ENCODE measurements at regions not wholly inside any gene's neighbourhood (a gene's known extent, or its start where the extent isn't known, plus 50 kb on each side); places are given as distances from the start of the nearest gene placed in this dataset.

GRCh38 chr12:58186401-58186800 is 245.0 kb downstream of the ATP23 start:
- no CpG with 5 or more reads among the region's 4 CpGs for WGBS (ENCODE audit: insufficient coverage)
- H3K27ac ChIP-seq (ENCODE audit: low read length in 2 of 2) = peak overlapping the region in 1 of 2 donors; percentile 63
- TF ChIP-seq, protein P1, sequence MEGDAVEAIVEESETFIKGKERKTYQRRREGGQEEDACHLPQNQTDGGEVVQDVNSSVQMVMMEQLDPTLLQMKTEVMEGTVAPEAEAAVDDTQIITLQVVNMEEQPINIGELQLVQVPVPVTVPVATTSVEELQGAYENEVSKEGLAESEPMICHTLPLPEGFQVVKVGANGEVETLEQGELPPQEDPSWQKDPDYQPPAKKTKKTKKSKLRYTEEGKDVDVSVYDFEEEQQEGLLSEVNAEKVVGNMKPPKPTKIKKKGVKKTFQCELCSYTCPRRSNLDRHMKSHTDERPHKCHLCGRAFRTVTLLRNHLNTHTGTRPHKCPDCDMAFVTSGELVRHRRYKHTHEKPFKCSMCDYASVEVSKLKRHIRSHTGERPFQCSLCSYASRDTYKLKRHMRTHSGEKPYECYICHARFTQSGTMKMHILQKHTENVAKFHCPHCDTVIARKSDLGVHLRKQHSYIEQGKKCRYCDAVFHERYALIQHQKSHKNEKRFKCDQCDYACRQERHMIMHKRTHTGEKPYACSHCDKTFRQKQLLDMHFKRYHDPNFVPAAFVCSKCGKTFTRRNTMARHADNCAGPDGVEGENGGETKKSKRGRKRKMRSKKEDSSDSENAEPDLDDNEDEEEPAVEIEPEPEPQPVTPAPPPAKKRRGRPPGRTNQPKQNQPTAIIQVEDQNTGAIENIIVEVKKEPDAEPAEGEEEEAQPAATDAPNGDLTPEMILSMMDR (IDR thresholded peaks at IDR 0.05) = no peak
- no peak for TF ChIP-seq EZH2 (IDR thresholded peaks at IDR 0.05; ENCODE audit: borderline replicate concordance, insufficient read depth, low read depth, low read length, poor library complexity, severe bottlenecking)
- Mint-ChIP-seq H3K27ac (no peak overlapping the region), H3K27me3 (peaks cover 9% of the 10 kb centered on the region), H3K4me1 (peaks cover 1% of the 10 kb centered on the region), H3K4me3 (no peak overlapping the region), H3K9me3 (ENCODE audit: insufficient read depth) (peaks cover 8% of the 10 kb centered on the region)
- no peaks in the 10 kb centered on the region for H3K4me1 ChIP-seq (ENCODE audit: control insufficient read depth in 2 of 2, insufficient read depth in 2 of 2, low read length in 2 of 2)
- intact Hi-C loops (cut with micrococcal nuclease) = no loop called here
- H2AFZ ChIP-seq (ENCODE audit: insufficient read depth, low read depth, low read length, poor library complexity, severe bottlenecking) = no peak overlapping the region
- H3K79me2 ChIP-seq (ENCODE audit: control insufficient read depth, insufficient read depth, low read length) = no peaks in the 10 kb centered on the region
- ATAC-seq (ENCODE audit: low read depth) (no peak), DNase-seq (no peak)
- no peak overlapping the region for H3K4me2 ChIP-seq (replicated peaks; ENCODE audit: low read depth, low read length, poor library complexity, severe bottlenecking)
- no peaks in the 10 kb centered on the region for H3K36me3 ChIP-seq (replicated peaks in 1 of 2; ENCODE audit: control extremely low read depth in 1 of 2, control insufficient read depth in 1 of 2, extremely low read depth in 1 of 2, insufficient read depth in 2 of 2, low read length in 1 of 2)
- ChIA-PET CTCF (no interaction called here), POLR2A (no interaction called here)
- no peak overlapping the region for H3K4me3 ChIP-seq (ENCODE audit: control extremely low read depth in 1 of 5, extremely low read depth in 1 of 5, insufficient read depth in 1 of 5, low read depth in 2 of 5, low read length in 4 of 5)
- H4K20me1 ChIP-seq (ENCODE audit: control insufficient read depth, insufficient read depth, low read length, poor library complexity, severe bottlenecking) = no peaks in the 10 kb centered on the region
- peaks cover 0 to 4% (median 0%) of the 10 kb centered on the region in 4 experiments for H3K27me3 ChIP-seq (replicated peaks in 1 of 4; ENCODE audit: control extremely low read depth in 1 of 4, control insufficient read depth in 3 of 4, insufficient read depth in 4 of 4, low read length in 3 of 4)
- no peak overlapping the region for H3K9ac ChIP-seq (ENCODE audit: low read length)
- H3K9me3 ChIP-seq (ENCODE audit: control extremely low read depth in 1 of 3, control insufficient read depth in 2 of 3, insufficient read depth in 1 of 3, low read length in 2 of 3) = peaks cover 7 to 20% (median 20%) of the 10 kb centered on the region in 3 donors

GRCh38 chr12:58186914-58187313 is 245.5 kb downstream of the ATP23 start:
- Mint-ChIP-seq H3K27me3 (peaks cover 6% of the 10 kb centered on the region), H3K27ac (peak overlapping the region; percentile 53), H3K9me3 (ENCODE audit: insufficient read depth) (peaks cover 8% of the 10 kb centered on the region), H3K4me1 (peaks cover 1% of the 10 kb centered on the region), H3K4me3 (no peak overlapping the region)
- Histone ChIP-seq H3K27ac (ENCODE audit: low read length in 2 of 2) (peak overlapping the region in 1 of 2 donors; percentile 63), H4K20me1 (ENCODE audit: control insufficient read depth, insufficient read depth, low read length, poor library complexity, severe bottlenecking) (no peaks in the 10 kb centered on the region), H3K79me2 (ENCODE audit: control insufficient read depth, insufficient read depth, low read length) (no peaks in the 10 kb centered on the region), H3K4me2 (replicated peaks; ENCODE audit: low read depth, low read length, poor library complexity, severe bottlenecking) (no peak overlapping the region), H3K27me3 (replicated peaks in 1 of 4; ENCODE audit: control extremely low read depth in 1 of 4, control insufficient read depth in 3 of 4, insufficient read depth in 4 of 4, low read length in 3 of 4) (peaks cover 0 to 1% (median 0%) of the 10 kb centered on the region in 4 experiments), H3K9me3 (ENCODE audit: control extremely low read depth in 1 of 3, control insufficient read depth in 2 of 3, insufficient read depth in 1 of 3, low read length in 2 of 3) (peaks cover 7 to 20% (median 20%) of the 10 kb centered on the region in 3 donors), H2AFZ (ENCODE audit: insufficient read depth, low read depth, low read length, poor library complexity, severe bottlenecking) (no peak overlapping the region), H3K4me3 (ENCODE audit: control extremely low read depth in 1 of 5, extremely low read depth in 1 of 5, insufficient read depth in 1 of 5, low read depth in 2 of 5, low read length in 4 of 5) (no peak overlapping the region), H3K9ac (ENCODE audit: low read length) (no peak overlapping the region), H3K36me3 (replicated peaks in 1 of 2; ENCODE audit: control extremely low read depth in 1 of 2, control insufficient read depth in 1 of 2, extremely low read depth in 1 of 2, insufficient read depth in 2 of 2, low read length in 1 of 2) (no peaks in the 10 kb centered on the region), H3K4me1 (ENCODE audit: control insufficient read depth in 2 of 2, insufficient read depth in 2 of 2, low read length in 2 of 2) (no peaks in the 10 kb centered on the region)
- ChIA-PET POLR2A (no interaction called here), CTCF (no interaction called here)
- no CpG with 5 or more reads among the region's 3 CpGs for WGBS (ENCODE audit: insufficient coverage)
- intact Hi-C loops (cut with micrococcal nuclease) = no loop called here
- no peak for TF ChIP-seq EZH2 (IDR thresholded peaks at IDR 0.05; ENCODE audit: borderline replicate concordance, insufficient read depth, low read depth, low read length, poor library complexity, severe bottlenecking)
- TF ChIP-seq, protein P1 (IDR thresholded peaks at IDR 0.05) = no peak
- ATAC-seq (ENCODE audit: low read depth) (no peak), DNase-seq (peak; percentile 16)

Measured in B cell (primary cell).